AG09309 (cell line): ENCODE measurements at regions not wholly inside any gene's neighbourhood (a gene's known extent, or its start where the extent isn't known, plus 50 kb on each side); places are given as distances from the start of the nearest gene placed in this dataset.
A peak's percentile ranks its signal among the peaks of the same experiment; 100 is the strongest.

ENCODE experiments used
- DNase-seq: peaks from one replicate; pipeline ENCODE4 v3.0.0-alpha.2; 2010; ENCODE audit warnings: low read depth
- H3K4me3 ChIP-seq: 2 replicates; pipeline ENCODE4 v1.5.1; 2011; ENCODE audit warnings: mild to moderate bottlenecking, low read depth, low read length, moderate library complexity; ENCODE audit not compliant: control insufficient read depth
- TF ChIP-seq, protein P1 (sequence below): IDR thresholded peaks from 2 replicates; pipeline ENCODE4 v1.5.1; 2011; ENCODE audit warnings: mild to moderate bottlenecking, low read depth, low read length, inconsistent platforms; ENCODE audit not compliant: insufficient read depth, control insufficient read depth; ENCODE audit errors: missing control alignments

GRCh38 chr6:16982807-16983206, 119.0 kb upstream of the STMND1 start:
- no peak overlapping the region for H3K4me3 ChIP-seq
- TF ChIP-seq, protein P1, sequence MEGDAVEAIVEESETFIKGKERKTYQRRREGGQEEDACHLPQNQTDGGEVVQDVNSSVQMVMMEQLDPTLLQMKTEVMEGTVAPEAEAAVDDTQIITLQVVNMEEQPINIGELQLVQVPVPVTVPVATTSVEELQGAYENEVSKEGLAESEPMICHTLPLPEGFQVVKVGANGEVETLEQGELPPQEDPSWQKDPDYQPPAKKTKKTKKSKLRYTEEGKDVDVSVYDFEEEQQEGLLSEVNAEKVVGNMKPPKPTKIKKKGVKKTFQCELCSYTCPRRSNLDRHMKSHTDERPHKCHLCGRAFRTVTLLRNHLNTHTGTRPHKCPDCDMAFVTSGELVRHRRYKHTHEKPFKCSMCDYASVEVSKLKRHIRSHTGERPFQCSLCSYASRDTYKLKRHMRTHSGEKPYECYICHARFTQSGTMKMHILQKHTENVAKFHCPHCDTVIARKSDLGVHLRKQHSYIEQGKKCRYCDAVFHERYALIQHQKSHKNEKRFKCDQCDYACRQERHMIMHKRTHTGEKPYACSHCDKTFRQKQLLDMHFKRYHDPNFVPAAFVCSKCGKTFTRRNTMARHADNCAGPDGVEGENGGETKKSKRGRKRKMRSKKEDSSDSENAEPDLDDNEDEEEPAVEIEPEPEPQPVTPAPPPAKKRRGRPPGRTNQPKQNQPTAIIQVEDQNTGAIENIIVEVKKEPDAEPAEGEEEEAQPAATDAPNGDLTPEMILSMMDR, result no peak
- peak; percentile 92 for DNase-seq

GRCh38 chr6:16979677-16980370, 122.0 kb upstream of the STMND1 start:
- DNase-seq, result no peak
- TF ChIP-seq, protein P1, result no peak
- no peak overlapping the region for H3K4me3 ChIP-seq

DNA sequence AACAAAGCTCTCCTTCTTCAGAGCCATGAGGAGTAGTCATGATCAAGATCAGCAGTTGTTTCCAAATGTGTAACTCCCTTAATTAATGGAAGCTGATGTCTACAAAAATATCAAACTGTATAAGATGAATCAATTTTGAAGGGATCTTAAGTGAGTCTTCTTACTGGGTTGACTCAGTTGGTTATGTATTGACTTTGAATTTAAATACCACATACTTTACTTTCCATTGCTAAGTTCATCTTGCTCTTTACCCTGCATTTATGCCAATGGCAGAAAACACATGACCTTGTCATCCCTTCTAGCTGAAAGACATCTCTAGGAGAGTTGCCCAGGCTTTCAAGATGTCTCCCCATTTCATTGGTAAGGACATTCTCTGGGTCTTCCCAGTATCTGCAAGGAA, 123.2 kb upstream of the STMND1 start:
- no peak overlapping the region for H3K4me3 ChIP-seq
- DNase-seq, result no peak
- TF ChIP-seq, protein P1, result no peak

- no peak overlapping the region for H3K4me3 ChIP-seq
- TF ChIP-seq, protein P1, result no peak
- no peak for DNase-seq
Observed at GRCh38 chr6:16976385-16977183, 125.3 kb upstream of the STMND1 start.

GRCh38 chr6:16974704-16975359, 127.0 kb upstream of the STMND1 start:
- DNase-seq, result no peak

DNA sequence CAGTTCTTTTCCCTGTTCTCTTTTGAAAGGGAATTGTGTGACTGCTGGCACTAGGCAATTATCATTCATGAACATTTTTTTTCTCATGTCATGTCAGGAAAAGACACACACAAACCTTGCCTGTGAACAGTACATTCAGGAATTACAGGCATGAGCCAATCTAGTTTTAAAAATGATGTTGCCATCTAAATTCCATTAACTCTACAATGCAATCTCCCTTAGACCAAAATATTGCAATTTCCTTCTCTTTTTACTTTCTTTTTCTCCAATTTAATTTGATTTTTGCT, 127.5 kb upstream of the STMND1 start:
- DNase-seq, result no peak
- H3K4me3 ChIP-seq, result no peak overlapping the region
- TF ChIP-seq, protein P1, result no peak

More at GRCh38 chr6:16974704-16975359, 127.0 kb upstream of the STMND1 start:
- TF ChIP-seq, protein P1, result no peak
- H3K4me3 ChIP-seq, result no peak overlapping the region
